ENCODE measurements at regions not wholly inside any gene's neighbourhood (a gene's known extent, or its start where the extent isn't known, plus 50 kb on each side); places are given as distances from the start of the nearest gene placed in this dataset.

GRCh38 chr5:163619273-163619934, 114.0 kb downstream of the MAT2B start:
- intact Hi-C loops (cut with DNase I), result no loop called here
- no peak for ATAC-seq
- no peak for DNase-seq (ENCODE audit: low spot score)

- DNase-seq (ENCODE audit: low spot score) (no peak), ATAC-seq (no peak)
- intact Hi-C loops (cut with DNase I), result no loop called here
Observed at GRCh38 chr5:163619951-163620350, 114.5 kb downstream of the MAT2B start.

- DNase-seq (ENCODE audit: low spot score) (no peak), ATAC-seq (no peak)
- intact Hi-C loops (cut with DNase I), result no loop called here
Observed at GRCh38 chr5:163622799-163623198, 117.4 kb downstream of the MAT2B start.

- intact Hi-C loops (cut with DNase I), result no loop called here
- ATAC-seq (no peak), DNase-seq (ENCODE audit: low spot score) (no peak)
Observed at GRCh38 chr5:163623524-163623923, 118.1 kb downstream of the MAT2B start.

GRCh38 chr5:163623986-163624385, 118.6 kb downstream of the MAT2B start:
- DNase-seq (ENCODE audit: low spot score) (no peak), ATAC-seq (no peak)
- intact Hi-C loops (cut with DNase I), result no loop called here

GRCh38 chr5:163624431-163624830, 119.0 kb downstream of the MAT2B start:
- ATAC-seq (no peak), DNase-seq (ENCODE audit: low spot score) (no peak)
- intact Hi-C loops (cut with DNase I), result no loop called here

GRCh38 chr5:163626904-163627434, 121.5 kb downstream of the MAT2B start:
- intact Hi-C loops (cut with DNase I), result no loop called here
- no peak for DNase-seq (ENCODE audit: low spot score)
- ATAC-seq, result no peak

GRCh38 chr5:163631856-163632255, 126.4 kb downstream of the MAT2B start:
- intact Hi-C loops (cut with DNase I), result no loop called here
- DNase-seq (ENCODE audit: low spot score) (no peak), ATAC-seq (no peak)

- intact Hi-C loops (cut with DNase I), result no loop called here
- ATAC-seq, result no peak
- DNase-seq (ENCODE audit: low spot score), result no peak
Observed at GRCh38 chr5:163633926-163634460, 128.6 kb downstream of the MAT2B start.

GRCh38 chr5:163635631-163636030, 130.2 kb downstream of the MAT2B start:
- no peak for DNase-seq (ENCODE audit: low spot score)
- intact Hi-C loops (cut with DNase I), result no loop called here
- ATAC-seq, result no peak

GRCh38 chr5:163642904-163643303, 137.5 kb downstream of the MAT2B start:
- intact Hi-C loops (cut with DNase I), result no loop called here
- DNase-seq (ENCODE audit: low spot score), result no peak
- no peak for ATAC-seq

GRCh38 chr5:163645421-163646416, 140.3 kb downstream of the MAT2B start:
- ATAC-seq (no peak), DNase-seq (ENCODE audit: low spot score) (no peak)
- intact Hi-C loops (cut with DNase I), result no loop called here

GRCh38 chr5:163649514-163649913, 144.1 kb downstream of the MAT2B start:
- no peak for DNase-seq (ENCODE audit: low spot score)
- intact Hi-C loops (cut with DNase I), result no loop called here
- ATAC-seq, result no peak

- no peak for ATAC-seq
- intact Hi-C loops (cut with DNase I), result no loop called here
- no peak for DNase-seq (ENCODE audit: low spot score)
Observed at GRCh38 chr5:163653526-163653925, 148.1 kb downstream of the MAT2B start.

GRCh38 chr5:163658702-163659567, 153.5 kb downstream of the MAT2B start:
- no peak for DNase-seq (ENCODE audit: low spot score)
- intact Hi-C loops (cut with DNase I), result no loop called here
- no peak for ATAC-seq

- ATAC-seq, result no peak
- intact Hi-C loops (cut with DNase I), result no loop called here
- no peak for DNase-seq (ENCODE audit: low spot score)
Observed at GRCh38 chr5:163659568-163659902, 154.1 kb downstream of the MAT2B start.

- ATAC-seq, result no peak
- intact Hi-C loops (cut with DNase I), result no loop called here
- no peak for DNase-seq (ENCODE audit: low spot score)
Observed at GRCh38 chr5:163660486-163660885, 155.1 kb downstream of the MAT2B start.

- DNase-seq (ENCODE audit: low spot score) (no peak), ATAC-seq (no peak)
Observed at GRCh38 chr5:163661360-163661759, 155.9 kb downstream of the MAT2B start.

GRCh38 chr5:163670036-163670435, 164.6 kb downstream of the MAT2B start:
- intact Hi-C loops (cut with DNase I), result no loop called here
- DNase-seq (ENCODE audit: low spot score), result no peak
- ATAC-seq, result no peak

More at GRCh38 chr5:163661360-163661759, 155.9 kb downstream of the MAT2B start:
- intact Hi-C loops (cut with DNase I), result no loop called here

Measured in sciatic nerve (tissue), 2 donors.